Endodermal cell (in vitro differentiated cells): ENCODE measurements at regions not wholly inside any gene's neighbourhood (a gene's known extent, or its start where the extent isn't known, plus 50 kb on each side); places are given as distances from the start of the nearest gene placed in this dataset.

Source experiments
- DNase-seq: peaks from one replicate; pipeline ENCODE4 v3.0.0-alpha.2; 2017
- H3K27ac ChIP-seq: 2 replicates; pipeline ENCODE4 v1.5.1; 2013; ENCODE audit warnings: mild to moderate bottlenecking, low read depth, low read length, moderate library complexity
- H3K27me3 ChIP-seq: 2 replicates; pipeline ENCODE4 v1.6.1; 2013; ENCODE audit warnings: mild to moderate bottlenecking, low read length, moderate library complexity; ENCODE audit not compliant: insufficient read depth, control insufficient read depth, poor library complexity, severe bottlenecking
- H3K36me3 ChIP-seq: 2 replicates; pipeline ENCODE4 v1.7.0; 2013; ENCODE audit warnings: mild to moderate bottlenecking, low read length, moderate library complexity; ENCODE audit not compliant: control insufficient read depth, insufficient read depth
- H3K4me1 ChIP-seq: one replicate; pipeline ENCODE4 v1.7.0; 2013; ENCODE audit warnings: low read length; ENCODE audit not compliant: control insufficient read depth, insufficient read depth
- H3K4me3 ChIP-seq: 2 replicates; pipeline ENCODE4 v1.5.1; 2013; ENCODE audit warnings: mild to moderate bottlenecking, low read length, moderate library complexity
- H3K9ac ChIP-seq: 2 replicates; pipeline ENCODE4 v1.6.1; 2013; ENCODE audit warnings: mild to moderate bottlenecking, low read length, moderate library complexity; ENCODE audit not compliant: poor library complexity, severe bottlenecking; ENCODE audit errors: extremely low read depth
- H3K9me3 ChIP-seq: 2 replicates; pipeline ENCODE4 v1.6.1; 2013; ENCODE audit warnings: mild to moderate bottlenecking, low read length, moderate library complexity; ENCODE audit not compliant: control insufficient read depth
- H3K27ac Mint-ChIP-seq: 2 replicates; pipeline ENCODE4 v1.8.0; 2020; ENCODE audit warnings: mixed read lengths
- H3K27me3 Mint-ChIP-seq: 2 replicates; pipeline ENCODE4 v1.8.0; 2021; ENCODE audit warnings: mild to moderate bottlenecking, mixed read lengths; ENCODE audit not compliant: insufficient read depth
- H3K36me3 Mint-ChIP-seq: 2 replicates; pipeline ENCODE4 v1.8.0; 2020; ENCODE audit warnings: low read depth, mixed read lengths
- H3K4me1 Mint-ChIP-seq: 2 replicates; pipeline ENCODE4 v1.8.0; 2020; ENCODE audit warnings: mixed read lengths
- H3K4me3 Mint-ChIP-seq: 2 replicates; pipeline ENCODE4 v1.8.0; 2020; ENCODE audit warnings: mild to moderate bottlenecking, moderate library complexity, mixed read lengths
- H3K9me3 Mint-ChIP-seq: 2 replicates; pipeline ENCODE4 v1.8.0; 2020; ENCODE audit warnings: mild to moderate bottlenecking, mixed read lengths
- CTCF ChIP-seq: fragments of 200-600 bp; sonication (generic); conservative IDR thresholded peaks from 2 replicates; pipeline ENCODE4 v1.5.0; 2021; ENCODE audit warnings: antibody characterized with exemption, mild to moderate bottlenecking
- WGBS, 2 experiments: methylation state at CpG; one replicate each; pipeline versions ENCODE4 v1.1.5 to v1.1.7; 2013; ENCODE audit warnings: missing lambda C conversion rate in 2 of 2, mixed read lengths in 1 of 2; ENCODE audit not compliant: insufficient coverage in 1 of 2, insufficient read length in 1 of 2; 5-methylcytosine and 5-hydroxymethylcytosine counted together

GRCh38 chr9:106277966-106278365, 583.6 kb downstream of the TMEM38B start:
- no peaks in the 10 kb centered on the region for H3K9me3 Mint-ChIP-seq
- 74 to 92% methylated on average over 3 to 6 of the region's 6 CpGs for WGBS, 2 experiments
- no peaks in the 10 kb centered on the region for H3K36me3 ChIP-seq
- no peak overlapping the region for H3K9ac ChIP-seq
- no peaks in the 10 kb centered on the region for H3K27me3 Mint-ChIP-seq
- no peak overlapping the region for H3K27ac ChIP-seq
- H3K4me1 ChIP-seq: no peaks in the 10 kb centered on the region
- H3K9me3 ChIP-seq: no peaks in the 10 kb centered on the region
- H3K36me3 Mint-ChIP-seq: no peaks in the 10 kb centered on the region
- TF ChIP-seq CTCF: no peak
- no peak overlapping the region for H3K27ac Mint-ChIP-seq
- no peaks in the 10 kb centered on the region for H3K4me1 Mint-ChIP-seq
- H3K27me3 ChIP-seq: no peaks in the 10 kb centered on the region
- H3K4me3 ChIP-seq: no peak overlapping the region
- H3K4me3 Mint-ChIP-seq: no peak overlapping the region
- no peak for DNase-seq

GRCh38 chr9:106283769-106284168, 579.2 kb upstream of the ZNF462 start:
- H3K36me3 Mint-ChIP-seq: no peaks in the 10 kb centered on the region
- TF ChIP-seq CTCF: no peak
- peaks cover 9% of the 10 kb centered on the region for H3K4me1 Mint-ChIP-seq
- DNase-seq: no peak
- Histone ChIP-seq H3K27me3 (no peaks in the 10 kb centered on the region), H3K9me3 (no peaks in the 10 kb centered on the region), H3K4me3 (no peak overlapping the region), H3K27ac (no peak overlapping the region), H3K4me1 (no peaks in the 10 kb centered on the region), H3K36me3 (no peaks in the 10 kb centered on the region), H3K9ac (no peak overlapping the region)
- H3K27ac Mint-ChIP-seq: no peak overlapping the region
- H3K27me3 Mint-ChIP-seq: no peaks in the 10 kb centered on the region
- H3K9me3 Mint-ChIP-seq: no peaks in the 10 kb centered on the region
- WGBS, 2 experiments: 88 to 92% methylated on average over 5 of the region's 5 CpGs
- no peak overlapping the region for H3K4me3 Mint-ChIP-seq

- H3K4me3 ChIP-seq: no peak overlapping the region
- 82 to 100% methylated on average over 3 to 4 of the region's 4 CpGs for WGBS, 2 experiments
- peak; percentile 72 for DNase-seq
- no peak overlapping the region for H3K9ac ChIP-seq
- H3K4me3 Mint-ChIP-seq: no peak overlapping the region
- no peak overlapping the region for H3K27ac ChIP-seq
- H3K27me3 Mint-ChIP-seq: no peaks in the 10 kb centered on the region
- no peaks in the 10 kb centered on the region for H3K36me3 ChIP-seq
- no peaks in the 10 kb centered on the region for H3K27me3 ChIP-seq
- H3K4me1 Mint-ChIP-seq: peaks cover 9% of the 10 kb centered on the region
- no peaks in the 10 kb centered on the region for H3K36me3 Mint-ChIP-seq
- H3K27ac Mint-ChIP-seq: no peak overlapping the region
- H3K9me3 ChIP-seq: no peaks in the 10 kb centered on the region
- H3K9me3 Mint-ChIP-seq: no peaks in the 10 kb centered on the region
- peak; percentile 78 for TF ChIP-seq CTCF
- no peaks in the 10 kb centered on the region for H3K4me1 ChIP-seq
Measured at GRCh38 chr9:106284296-106284695, 578.7 kb upstream of the ZNF462 start.
